ENCODE measurements at regions not wholly inside any gene's neighbourhood (a gene's known extent, or its start where the extent isn't known, plus 50 kb on each side); places are given as distances from the start of the nearest gene placed in this dataset.

- TF ChIP-seq CTCF (IDR thresholded peaks at IDR 0.05) = no peak
- no peak for TF ChIP-seq POLR2A (IDR thresholded peaks at IDR 0.05)
Measured at GRCh38 chr11:115627666-115628460, 123.6 kb upstream of the CADM1 start.
